C4-2B (cell line): ENCODE measurements at regions not wholly inside any gene's neighbourhood (a gene's known extent, or its start where the extent isn't known, plus 50 kb on each side); places are given as distances from the start of the nearest gene placed in this dataset.

ENCODE experiments used
- ZFX ChIP-seq: fragments of 450-650 bp; IDR thresholded peaks from 2 replicates; pipeline ENCODE4 v1.6.1; 2017
- TF ChIP-seq, protein P1 (sequence below): fragments of 450-650 bp; conservative IDR thresholded peaks from 2 replicates; pipeline ENCODE4 v1.5.1; 2017; ENCODE audit warnings: mild to moderate bottlenecking

DNA sequence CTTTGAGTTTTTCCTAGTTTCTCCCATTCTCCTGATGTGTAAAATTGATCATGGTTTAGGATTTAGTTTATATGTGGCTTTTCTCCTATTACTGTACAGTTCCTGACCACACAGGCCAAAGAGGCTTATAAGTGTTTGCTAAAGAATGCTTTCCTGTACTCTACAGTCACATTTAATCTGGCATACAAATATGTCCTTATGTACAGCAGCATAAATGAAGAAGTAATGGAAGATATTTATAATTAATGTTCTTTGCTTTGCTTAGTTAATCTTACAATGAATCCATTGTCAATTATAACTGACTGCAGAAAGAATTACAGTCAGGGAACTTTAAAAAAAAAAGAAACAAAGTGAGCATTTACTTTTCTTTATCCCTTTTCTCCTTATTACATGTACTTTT, 293.9 kb downstream of the KCNC2 start:
- TF ChIP-seq, protein P1, sequence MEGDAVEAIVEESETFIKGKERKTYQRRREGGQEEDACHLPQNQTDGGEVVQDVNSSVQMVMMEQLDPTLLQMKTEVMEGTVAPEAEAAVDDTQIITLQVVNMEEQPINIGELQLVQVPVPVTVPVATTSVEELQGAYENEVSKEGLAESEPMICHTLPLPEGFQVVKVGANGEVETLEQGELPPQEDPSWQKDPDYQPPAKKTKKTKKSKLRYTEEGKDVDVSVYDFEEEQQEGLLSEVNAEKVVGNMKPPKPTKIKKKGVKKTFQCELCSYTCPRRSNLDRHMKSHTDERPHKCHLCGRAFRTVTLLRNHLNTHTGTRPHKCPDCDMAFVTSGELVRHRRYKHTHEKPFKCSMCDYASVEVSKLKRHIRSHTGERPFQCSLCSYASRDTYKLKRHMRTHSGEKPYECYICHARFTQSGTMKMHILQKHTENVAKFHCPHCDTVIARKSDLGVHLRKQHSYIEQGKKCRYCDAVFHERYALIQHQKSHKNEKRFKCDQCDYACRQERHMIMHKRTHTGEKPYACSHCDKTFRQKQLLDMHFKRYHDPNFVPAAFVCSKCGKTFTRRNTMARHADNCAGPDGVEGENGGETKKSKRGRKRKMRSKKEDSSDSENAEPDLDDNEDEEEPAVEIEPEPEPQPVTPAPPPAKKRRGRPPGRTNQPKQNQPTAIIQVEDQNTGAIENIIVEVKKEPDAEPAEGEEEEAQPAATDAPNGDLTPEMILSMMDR, result no peak
- TF ChIP-seq ZFX, result no peak
